Ramos (cell line): ENCODE measurements at regions not wholly inside any gene's neighbourhood (a gene's known extent, or its start where the extent isn't known, plus 50 kb on each side); places are given as distances from the start of the nearest gene placed in this dataset.

Source experiments
- in situ Hi-C: fragments of 300-500 bp; cut with MboI; formaldehyde crosslinking; loops from one replicate; pipeline ENCODE4 v1.14.3; 2022; ENCODE audit warnings: low sequenced_read_pairs; ENCODE audit not compliant: unreplicated experiment

GRCh38 chr2:65649811-65650589 lies 217.6 kb upstream of the SPRED2 start:
- in situ Hi-C loops, result no loop called here

GRCh38 chr2:65647249-65647842 lies 214.9 kb upstream of the SPRED2 start:
- in situ Hi-C loops, result no loop called here

GRCh38 chr2:65640793-65641103 lies 208.3 kb upstream of the SPRED2 start:
- in situ Hi-C loops, result no loop called here

- in situ Hi-C loops, result no loop called here
Observed at GRCh38 chr2:65639156-65639864, 206.9 kb upstream of the SPRED2 start.

GRCh38 chr2:65638443-65638842 lies 206.0 kb upstream of the SPRED2 start:
- in situ Hi-C loops, result no loop called here

- in situ Hi-C loops, result no loop called here
Observed at GRCh38 chr2:65636813-65637483, 204.5 kb upstream of the SPRED2 start.

GRCh38 chr2:65636024-65636423 lies 203.6 kb upstream of the SPRED2 start:
- in situ Hi-C loops, result no loop called here

GRCh38 chr2:65634304-65634703 lies 201.9 kb upstream of the SPRED2 start:
- in situ Hi-C loops, result no loop called here

- in situ Hi-C loops, result no loop called here
Observed at GRCh38 chr2:65630643-65631042, 198.2 kb upstream of the SPRED2 start.

GRCh38 chr2:65628156-65628555 lies 195.8 kb upstream of the SPRED2 start:
- in situ Hi-C loops, result no loop called here

GRCh38 chr2:65626831-65627230 lies 194.4 kb upstream of the SPRED2 start:
- in situ Hi-C loops, result no loop called here

GRCh38 chr2:65625982-65626381 lies 193.6 kb upstream of the SPRED2 start:
- in situ Hi-C loops, result no loop called here

GRCh38 chr2:65622951-65623535 lies 190.6 kb upstream of the SPRED2 start:
- in situ Hi-C loops, result no loop called here

GRCh38 chr2:65622499-65622898 lies 190.1 kb upstream of the SPRED2 start:
- in situ Hi-C loops, result no loop called here

GRCh38 chr2:65620524-65620923 lies 188.1 kb upstream of the SPRED2 start:
- in situ Hi-C loops, result no loop called here

- in situ Hi-C loops, result no loop called here
Observed at GRCh38 chr2:65620026-65620425, 187.6 kb upstream of the SPRED2 start.

- in situ Hi-C loops, result no loop called here
Observed at GRCh38 chr2:65615602-65616001, 183.2 kb upstream of the SPRED2 start.

- in situ Hi-C loops, result no loop called here
Observed at GRCh38 chr2:65613968-65614555, 181.7 kb upstream of the SPRED2 start.

GRCh38 chr2:65611488-65611887 lies 179.1 kb upstream of the SPRED2 start:
- in situ Hi-C loops, result no loop called here

- in situ Hi-C loops, result no loop called here
Observed at GRCh38 chr2:65608916-65609315, 176.5 kb upstream of the SPRED2 start.
